AG04449 (cell line): ENCODE measurements at regions not wholly inside any gene's neighbourhood (a gene's known extent, or its start where the extent isn't known, plus 50 kb on each side); places are given as distances from the start of the nearest gene placed in this dataset.

ENCODE experiments used
- CTCF ChIA-PET: fragments of 350-600 bp; formaldehyde crosslinking; extraction: SDS; loops from one replicate; lab custom pipeline; 2021; ENCODE audit warnings: antibody characterized with exemption; lab: Yijun Ruan, JAX
- POLR2A ChIA-PET: fragments of 400-600, 350-600 bp; formaldehyde crosslinking; extraction: SDS; loops from one replicate; lab custom pipeline; 2020; ENCODE audit warnings: antibody characterized with exemption, inconsistent platforms; lab: Yijun Ruan, JAX
- DNase-seq: peaks from one replicate; pipeline ENCODE4 v3.0.0-alpha.2; 2010; ENCODE audit warnings: low read depth, low spot score
- H3K4me3 ChIP-seq: 2 replicates; pipeline ENCODE4 v1.5.1; 2011; ENCODE audit warnings: low read depth, mild to moderate bottlenecking, control low read depth, low read length
- TF ChIP-seq, protein P1 (sequence below): IDR thresholded peaks from one replicate; pipeline ENCODE4 v1.5.1; 2011; ENCODE audit warnings: mild to moderate bottlenecking, moderate library complexity, low read length, control low read depth, inconsistent platforms; ENCODE audit not compliant: insufficient read depth; ENCODE audit errors: missing control alignments

DNA sequence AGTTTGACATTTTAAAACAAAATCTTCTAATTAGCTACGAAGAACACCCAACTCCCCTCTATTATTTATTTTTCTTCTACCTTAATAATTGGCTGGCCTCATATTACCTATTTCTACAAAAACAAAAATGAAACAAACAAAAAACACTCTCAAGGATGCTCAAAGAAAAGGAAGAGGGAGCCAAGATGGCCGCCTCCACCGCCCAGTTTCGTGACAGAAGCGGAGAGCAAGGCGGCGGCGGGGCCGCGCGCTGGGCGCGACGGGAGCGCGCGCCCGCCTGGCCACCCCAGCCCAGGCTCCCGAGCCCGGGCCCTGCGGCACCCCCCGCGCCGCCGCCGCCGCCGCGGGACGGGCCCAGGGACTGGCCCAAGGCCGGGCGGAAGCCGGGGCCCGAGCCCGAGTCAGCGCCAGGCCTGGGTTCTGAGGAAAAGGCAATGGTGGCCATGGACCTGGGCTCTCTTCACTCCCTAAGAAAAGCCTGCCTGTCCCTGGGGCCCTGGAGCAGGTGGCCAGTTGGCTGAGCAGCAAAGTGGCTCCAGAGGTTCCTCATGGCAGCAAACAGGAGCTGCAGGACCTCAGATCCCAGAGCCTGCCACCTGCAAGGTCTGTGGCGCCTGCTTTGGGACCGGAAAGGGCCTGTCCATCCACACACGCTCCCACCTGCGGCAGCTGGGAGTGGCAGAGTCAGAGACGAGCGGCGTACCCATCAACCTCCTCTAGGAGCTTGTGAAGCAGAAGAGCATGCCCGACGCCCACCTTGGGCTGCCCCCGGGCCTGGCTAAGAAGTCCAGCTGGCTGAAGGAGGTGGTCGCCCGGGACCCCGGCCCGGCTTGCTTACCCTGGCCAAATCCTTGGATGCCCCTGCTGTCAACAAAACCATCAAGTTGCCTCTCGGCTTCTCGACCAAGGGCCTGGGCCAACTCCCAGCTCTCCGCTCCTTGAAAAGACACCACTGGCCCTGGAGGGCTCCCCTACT, 543.2 kb upstream of the CCDC179 start:
- CTCF ChIA-PET = no interaction called here
- no peak for DNase-seq
- POLR2A ChIA-PET = no interaction called here
- H3K4me3 ChIP-seq = no peak overlapping the region
- TF ChIP-seq, protein P1, sequence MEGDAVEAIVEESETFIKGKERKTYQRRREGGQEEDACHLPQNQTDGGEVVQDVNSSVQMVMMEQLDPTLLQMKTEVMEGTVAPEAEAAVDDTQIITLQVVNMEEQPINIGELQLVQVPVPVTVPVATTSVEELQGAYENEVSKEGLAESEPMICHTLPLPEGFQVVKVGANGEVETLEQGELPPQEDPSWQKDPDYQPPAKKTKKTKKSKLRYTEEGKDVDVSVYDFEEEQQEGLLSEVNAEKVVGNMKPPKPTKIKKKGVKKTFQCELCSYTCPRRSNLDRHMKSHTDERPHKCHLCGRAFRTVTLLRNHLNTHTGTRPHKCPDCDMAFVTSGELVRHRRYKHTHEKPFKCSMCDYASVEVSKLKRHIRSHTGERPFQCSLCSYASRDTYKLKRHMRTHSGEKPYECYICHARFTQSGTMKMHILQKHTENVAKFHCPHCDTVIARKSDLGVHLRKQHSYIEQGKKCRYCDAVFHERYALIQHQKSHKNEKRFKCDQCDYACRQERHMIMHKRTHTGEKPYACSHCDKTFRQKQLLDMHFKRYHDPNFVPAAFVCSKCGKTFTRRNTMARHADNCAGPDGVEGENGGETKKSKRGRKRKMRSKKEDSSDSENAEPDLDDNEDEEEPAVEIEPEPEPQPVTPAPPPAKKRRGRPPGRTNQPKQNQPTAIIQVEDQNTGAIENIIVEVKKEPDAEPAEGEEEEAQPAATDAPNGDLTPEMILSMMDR = no peak

DNA sequence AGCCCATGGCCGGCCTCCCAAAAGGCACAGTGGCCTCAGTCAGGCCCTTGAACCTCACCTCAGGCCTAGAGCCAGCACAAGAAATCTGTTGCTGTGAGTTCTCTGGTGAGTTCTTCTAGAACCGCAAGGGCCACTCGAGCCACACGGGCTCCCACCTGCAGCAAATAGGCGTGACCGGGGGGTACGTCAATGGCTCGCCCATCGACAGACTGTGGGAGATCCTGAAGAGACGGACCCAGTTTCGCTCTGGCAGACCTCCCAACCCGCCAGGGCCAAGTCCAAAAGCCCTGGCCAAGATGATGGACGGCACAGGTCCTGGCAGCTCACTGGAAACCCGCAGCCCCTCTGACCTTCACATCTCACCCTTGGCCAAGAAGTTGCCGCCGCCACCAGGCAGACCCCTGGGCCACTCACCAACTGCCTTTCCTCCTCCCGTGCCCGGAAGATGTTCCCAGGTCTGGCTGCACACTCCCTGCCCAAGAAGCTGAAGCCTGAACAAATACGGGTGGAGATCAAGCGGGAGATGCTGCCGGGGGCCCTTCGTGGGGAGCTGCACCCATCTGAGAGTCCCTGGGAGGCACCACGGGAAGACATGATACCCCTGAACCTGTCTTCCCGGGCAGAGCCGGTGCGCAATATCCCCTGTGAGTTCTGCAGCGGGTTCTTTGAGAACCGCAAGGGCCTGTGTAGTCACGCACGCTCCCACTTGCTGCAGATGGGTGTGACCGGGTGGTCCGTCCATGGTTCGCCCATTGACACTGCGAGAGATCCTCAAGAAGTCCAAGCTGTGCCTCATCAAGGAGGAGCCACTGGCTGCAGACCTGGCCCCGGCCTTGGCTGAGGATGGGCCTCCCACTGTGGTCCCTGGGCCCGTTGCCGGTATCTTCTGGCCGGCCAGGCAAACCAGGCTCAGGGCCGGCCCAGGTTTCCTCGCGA, 544.2 kb upstream of the CCDC179 start:
- H3K4me3 ChIP-seq = no peak overlapping the region
- TF ChIP-seq, protein P1 = no peak
- POLR2A ChIA-PET = no interaction called here
- CTCF ChIA-PET = no interaction called here
- no peak for DNase-seq

DNA sequence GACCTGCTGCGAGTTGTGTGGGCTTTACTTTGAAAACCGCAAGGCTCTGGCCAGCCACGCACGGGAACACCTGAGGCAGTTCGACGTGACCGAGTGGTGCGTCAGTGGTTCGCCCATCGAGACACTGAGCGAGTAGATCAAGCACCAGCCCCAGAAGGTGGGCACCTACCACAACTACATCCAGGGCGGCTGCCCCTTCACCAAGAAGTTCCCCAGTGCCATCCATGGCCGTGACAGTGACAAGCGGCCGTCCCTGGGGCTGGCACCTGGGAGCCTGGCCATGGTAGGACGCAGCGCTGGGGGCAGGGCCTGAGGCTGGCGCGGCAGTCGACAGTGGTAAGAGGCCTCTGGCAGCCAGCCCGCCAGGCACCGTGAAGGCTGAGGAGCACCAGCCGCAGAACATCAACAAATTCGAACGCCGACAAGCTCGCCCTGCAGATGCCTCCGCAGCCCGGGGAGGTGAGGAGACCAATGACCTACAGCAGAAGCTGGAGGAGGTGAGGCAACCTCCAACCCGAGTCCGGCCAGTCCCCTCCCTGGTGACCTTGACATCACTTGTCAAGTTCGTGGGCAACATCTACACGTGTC, 545.2 kb upstream of the CCDC179 start:
- no peak for DNase-seq
- ChIA-PET CTCF (no interaction called here), POLR2A (no interaction called here)
- TF ChIP-seq, protein P1 = no peak
- H3K4me3 ChIP-seq = no peak overlapping the region

DNA sequence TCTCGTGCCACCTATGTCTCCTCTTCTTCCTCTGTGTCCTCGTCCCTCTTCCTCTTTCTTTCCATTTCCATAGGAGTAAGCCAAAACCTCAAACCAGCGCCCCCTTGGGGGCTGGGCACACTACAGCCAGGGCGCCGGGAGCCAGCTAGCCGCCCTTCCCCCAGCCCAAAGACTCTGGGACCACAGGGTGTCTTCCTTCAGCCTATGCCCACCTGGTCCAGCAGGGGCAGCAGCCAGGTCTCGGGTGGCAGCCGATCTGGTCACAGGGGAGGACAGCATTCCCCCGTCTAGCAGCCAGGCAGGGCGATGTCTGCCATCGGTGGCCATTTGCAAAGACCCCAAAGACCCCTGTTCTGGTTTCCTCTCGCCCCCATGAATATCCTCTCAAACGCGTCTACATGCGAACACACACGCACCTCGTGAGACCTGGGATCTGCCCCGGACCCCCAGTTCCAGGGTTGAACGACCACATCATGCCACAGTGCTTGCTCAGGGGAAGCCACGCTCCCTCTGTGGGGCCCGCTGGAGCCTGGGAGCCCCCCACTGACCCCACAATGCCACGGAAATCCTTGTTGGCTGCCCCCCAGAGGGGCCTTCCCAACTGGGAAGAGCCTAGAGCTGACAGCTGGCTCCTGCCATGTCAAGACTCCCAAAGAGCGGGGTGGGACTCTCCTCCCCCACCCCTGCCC, 546.0 kb upstream of the CCDC179 start:
- CTCF ChIA-PET = no interaction called here
- TF ChIP-seq, protein P1 = no peak
- no peak for DNase-seq
- H3K4me3 ChIP-seq = no peak overlapping the region
- POLR2A ChIA-PET = no interaction called here

DNA sequence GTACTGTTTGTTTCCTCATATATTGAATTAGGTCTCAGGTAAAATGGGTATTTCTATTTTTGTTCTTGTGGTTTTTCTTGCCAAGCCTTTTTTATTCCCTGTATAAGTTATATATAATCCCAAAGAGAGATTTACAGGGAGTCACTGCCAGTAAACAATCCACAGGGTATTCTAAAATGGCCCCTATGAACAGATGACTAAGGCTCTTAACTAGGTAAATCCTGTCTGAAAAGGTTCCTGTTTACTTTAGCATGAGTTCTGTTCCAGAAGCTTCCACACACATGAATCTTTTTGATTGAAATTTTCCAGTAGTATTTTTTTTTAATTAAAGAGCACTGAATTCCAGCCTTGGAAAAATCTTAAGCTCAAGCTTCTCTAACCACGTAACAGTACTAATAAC, 552.8 kb upstream of the CCDC179 start:
- ChIA-PET POLR2A (interaction anchor here (0.7 kb wide), 1 partner anchor 85 kb away, joined by 3 read pairs; no protein-coding TSS in a partner anchor), CTCF (no interaction called here)
- no peak for DNase-seq
- TF ChIP-seq, protein P1 = no peak
- H3K4me3 ChIP-seq = no peak overlapping the region
